ENCODE measurements at regions not wholly inside any gene's neighbourhood (a gene's known extent, or its start where the extent isn't known, plus 50 kb on each side); places are given as distances from the start of the nearest gene placed in this dataset.

DNA sequence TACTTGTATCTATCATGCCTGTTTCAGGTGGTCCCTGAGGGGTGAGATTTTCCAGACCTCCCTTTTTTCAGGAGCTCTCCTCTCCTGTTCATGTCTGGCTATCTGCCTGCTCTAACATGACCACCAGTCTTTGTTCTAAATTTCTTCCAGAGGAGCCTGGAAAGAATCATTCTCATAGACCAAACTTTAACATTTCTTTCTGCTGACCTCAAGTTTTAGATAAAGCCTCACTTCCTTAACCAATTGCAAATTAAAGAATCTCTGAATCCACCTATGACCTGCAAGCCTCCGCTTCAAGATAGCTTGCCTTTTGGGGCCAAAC, 97.6 kb downstream of the TEX51 start:
- Histone ChIP-seq H3K27ac (ENCODE audit: low read depth in 2 of 2, low read length in 2 of 2) (peak overlapping the region; percentile 56 to 85), H3K4me3 (ENCODE audit: low read length in 3 of 3) (peak overlapping the region in 1 of 3 donors; percentile 36)

More for the DNA sequence above, 97.6 kb downstream of the TEX51 start:
- Histone ChIP-seq H3K9ac (ENCODE audit: low read length in 3 of 3) (no peak overlapping the region), H3K9me3 (ENCODE audit: control insufficient read depth in 2 of 3, insufficient read depth in 1 of 3, low read length in 3 of 3) (no peaks in the 10 kb centered on the region), H3K36me3 (ENCODE audit: control insufficient read depth in 2 of 3, insufficient read depth in 3 of 3, low read length in 3 of 3) (no peaks in the 10 kb centered on the region), H3K27me3 (ENCODE audit: control insufficient read depth, insufficient read depth, low read length) (no peaks in the 10 kb centered on the region), H3K4me1 (ENCODE audit: control insufficient read depth in 2 of 3, insufficient read depth in 2 of 3, low read depth in 1 of 3, low read length in 3 of 3) (peaks cover 9 to 14% (median 13%) of the 10 kb centered on the region in 3 donors)
- intact Hi-C loops (cut with DNase I) = no loop called here
- DNase-seq (no peak), FAIRE-seq (no peak)
- TF ChIP-seq CTCF (IDR thresholded peaks at IDR 0.05; ENCODE audit: borderline replicate concordance, extremely low read depth, insufficient read depth) = no peak
